Upper lobe of left lung (tissue), 6 donors: ENCODE measurements at regions not wholly inside any gene's neighbourhood (a gene's known extent, or its start where the extent isn't known, plus 50 kb on each side); places are given as distances from the start of the nearest gene placed in this dataset.
"Not testable (repeated sequence)": the region's sequence is repeated elsewhere in the genome, so short reads cannot be mapped to it uniquely, and the experiment has no call there.

Source experiments
- ATAC-seq, 2 donors: fragments of 200-7000 bp; cut with Tn5 transposase; one replicate each; pipeline ENCODE4 v1.9.1; 2022; ENCODE audit warnings: mild to moderate bottlenecking in 2 of 2, moderate library complexity in 2 of 2; ENCODE audit not compliant: low FRiP score in 2 of 2
- DNase-seq, 2 donors: peaks; one replicate each; pipeline ENCODE4 v3.0.0-alpha.2; 2019 to 2020
- H3K27ac ChIP-seq, 4 donors: fragments of 200-600 bp; sonication (generic); one replicate each; pipeline ENCODE4 v1.5.1; 2016 to 2019
- H3K27me3 ChIP-seq, 4 donors: fragments of 200-600 bp; sonication (generic); one replicate each; pipeline ENCODE4 v1.5.1; 2017 to 2019
- H3K36me3 ChIP-seq, 4 donors: fragments of 200-600 bp; sonication (generic); one replicate each; pipeline ENCODE4 v1.5.1; 2016 to 2019
- H3K4me1 ChIP-seq, 4 donors: fragments of 200-600 bp; sonication (generic); one replicate each; pipeline ENCODE4 v1.5.1; 2018 to 2019
- H3K4me3 ChIP-seq, 4 donors: fragments of 200-600 bp; sonication (generic); one replicate each; pipeline ENCODE4 v1.5.1; 2017 to 2019; ENCODE audit warnings: mild to moderate bottlenecking in 2 of 4, moderate library complexity in 1 of 4
- H3K9me3 ChIP-seq, 4 donors: fragments of 200-600 bp; sonication (generic); one replicate each; pipeline ENCODE4 v1.5.1; 2018 to 2019
- POLR2A ChIP-seq, 4 donors: fragments of 450-650 bp; IDR thresholded peaks; one replicate each; pipeline ENCODE4 v1.5.1; 2016 to 2017; ENCODE audit warnings: antibody characterized with exemption in 4 of 4, mild to moderate bottlenecking in 2 of 4
- WGBS, 2 donors: methylation state at CpG; one replicate each; pipeline ENCODE4 v1.1.5; 2017 to 2018; 5-methylcytosine and 5-hydroxymethylcytosine counted together
- TF ChIP-seq, protein P1 (sequence below), 6 experiments: fragments of 450-650 bp in 4 of 6; fragments of 200-600 bp in 2 of 6; sonication (generic) in 2 of 6; IDR thresholded peaks; one replicate each; pipeline ENCODE4 v1.5.1; 2016 to 2019; ENCODE audit warnings: antibody characterized with exemption in 6 of 6
- donor health status: DM: no; HTN: no; CAD: no; lungs with moderate emphysema.
- donor health status: DM: no; HTN: yes; CAD: no; lungs with severe emphysema.

DNA sequence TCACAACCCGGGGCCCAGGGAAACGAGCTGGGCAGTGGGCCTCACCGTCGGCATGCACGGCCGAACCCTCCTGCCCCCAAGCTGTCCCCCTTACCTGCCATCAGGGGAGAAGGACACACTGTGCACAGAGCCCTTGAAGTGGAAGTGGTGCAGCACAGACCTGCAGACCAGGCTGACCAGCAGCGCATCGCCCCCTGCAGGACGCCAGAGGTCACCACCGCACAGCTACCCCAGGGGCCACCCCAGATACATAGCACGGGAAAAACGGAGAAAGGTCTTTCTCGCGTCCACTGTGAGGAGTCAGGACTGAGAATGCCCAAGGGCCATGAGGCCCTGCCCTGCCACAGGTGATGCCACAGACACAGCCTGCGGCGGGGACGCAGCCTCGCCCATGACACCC is 5373.7 kb upstream of the TPTE start:
- H3K27me3 ChIP-seq, H3K36me3 ChIP-seq, H3K4me1 ChIP-seq, ATAC-seq, H3K4me3 ChIP-seq, H3K27ac ChIP-seq, H3K9me3 ChIP-seq: not testable (repeated sequence)
- TF ChIP-seq, protein P1, sequence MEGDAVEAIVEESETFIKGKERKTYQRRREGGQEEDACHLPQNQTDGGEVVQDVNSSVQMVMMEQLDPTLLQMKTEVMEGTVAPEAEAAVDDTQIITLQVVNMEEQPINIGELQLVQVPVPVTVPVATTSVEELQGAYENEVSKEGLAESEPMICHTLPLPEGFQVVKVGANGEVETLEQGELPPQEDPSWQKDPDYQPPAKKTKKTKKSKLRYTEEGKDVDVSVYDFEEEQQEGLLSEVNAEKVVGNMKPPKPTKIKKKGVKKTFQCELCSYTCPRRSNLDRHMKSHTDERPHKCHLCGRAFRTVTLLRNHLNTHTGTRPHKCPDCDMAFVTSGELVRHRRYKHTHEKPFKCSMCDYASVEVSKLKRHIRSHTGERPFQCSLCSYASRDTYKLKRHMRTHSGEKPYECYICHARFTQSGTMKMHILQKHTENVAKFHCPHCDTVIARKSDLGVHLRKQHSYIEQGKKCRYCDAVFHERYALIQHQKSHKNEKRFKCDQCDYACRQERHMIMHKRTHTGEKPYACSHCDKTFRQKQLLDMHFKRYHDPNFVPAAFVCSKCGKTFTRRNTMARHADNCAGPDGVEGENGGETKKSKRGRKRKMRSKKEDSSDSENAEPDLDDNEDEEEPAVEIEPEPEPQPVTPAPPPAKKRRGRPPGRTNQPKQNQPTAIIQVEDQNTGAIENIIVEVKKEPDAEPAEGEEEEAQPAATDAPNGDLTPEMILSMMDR (IDR thresholded peaks at IDR 0.05), result peak in 1 of 6 experiments; percentile 15
- 75% methylated on average over 4 of the region's 18 CpGs; no CpG with 5 or more reads in 1 of the 2 donors for WGBS, 2 donors
- peak; percentile 21 to 34 for DNase-seq

DNA sequence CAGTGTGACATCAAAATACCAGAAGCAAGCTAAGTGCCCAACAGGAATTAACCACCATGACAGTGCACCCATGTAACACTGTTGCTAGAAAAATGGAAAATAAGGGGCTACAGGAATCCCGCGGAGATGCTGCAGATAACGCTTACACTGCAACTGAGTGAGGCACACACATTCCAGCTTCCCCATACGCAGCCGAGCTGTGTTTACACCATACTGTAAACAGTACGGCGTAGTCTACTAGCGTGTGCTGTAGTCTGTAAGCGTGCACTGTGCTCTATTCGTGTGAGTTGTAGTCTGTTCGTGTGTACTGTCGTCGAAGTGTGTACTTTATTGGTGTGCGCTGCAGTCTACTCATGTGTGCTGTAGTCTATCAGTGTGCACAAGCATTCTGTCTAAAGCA is 5372.2 kb upstream of the TPTE start:
- H3K27me3 ChIP-seq, ATAC-seq, H3K36me3 ChIP-seq, H3K9me3 ChIP-seq, H3K4me1 ChIP-seq, H3K27ac ChIP-seq, H3K4me3 ChIP-seq, DNase-seq: not testable (repeated sequence)
- 60 to 82% methylated on average over 10 to 11 of the region's 14 CpGs for WGBS, 2 donors

DNA sequence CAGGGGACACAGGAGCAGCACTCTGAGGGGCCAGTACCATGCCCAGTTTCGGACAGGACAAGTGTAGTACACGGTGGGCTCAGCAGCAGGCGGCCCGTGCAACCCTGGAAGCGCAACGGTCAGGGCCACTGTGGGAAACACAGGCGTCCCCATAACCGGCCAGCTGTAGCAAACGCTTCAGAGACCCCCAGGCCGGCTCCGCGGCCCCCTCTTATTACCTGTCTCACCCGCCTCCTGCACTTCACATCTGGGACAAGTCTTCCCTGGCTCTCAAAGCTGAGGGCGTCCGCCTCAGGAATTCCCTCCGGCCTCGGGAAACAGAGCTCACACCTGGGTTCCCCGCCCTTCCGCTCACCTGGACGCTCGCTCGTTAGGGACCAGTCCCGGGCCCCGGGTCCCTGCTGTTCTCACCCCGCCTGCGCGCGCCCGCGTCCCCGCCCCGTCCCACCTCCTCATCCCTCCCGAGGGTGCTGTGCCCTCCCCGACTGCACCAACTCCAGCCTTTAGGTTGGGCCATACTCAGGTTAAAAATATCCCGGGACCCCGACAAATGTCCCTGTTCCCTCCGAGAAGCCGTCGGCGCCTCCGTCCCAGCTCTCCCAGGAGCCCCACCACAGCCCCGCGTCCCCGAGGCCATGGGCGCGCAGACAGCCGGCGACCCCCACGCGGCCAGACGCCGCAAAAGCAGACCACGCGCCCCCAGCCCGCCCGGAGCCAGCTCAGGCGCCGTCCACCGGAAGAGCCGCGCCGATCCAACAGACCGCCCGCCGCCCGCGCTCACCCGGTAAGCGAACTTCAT is 5367.3 kb upstream of the TPTE start:
- ATAC-seq (peak in 1 of 2 donors; percentile 40), DNase-seq (peak in 1 of 2 donors; percentile 86)
- not testable (repeated sequence) for H3K27me3 ChIP-seq, H3K9me3 ChIP-seq, H3K4me1 ChIP-seq, H3K36me3 ChIP-seq
- H3K27ac ChIP-seq, result peak overlapping the region in 1 of 4 donors; percentile 60
- peak overlapping the region; percentile 40 to 53 (median 45) for H3K4me3 ChIP-seq
- no CpG with 5 or more reads among the region's 69 CpGs for WGBS, 2 donors

DNA sequence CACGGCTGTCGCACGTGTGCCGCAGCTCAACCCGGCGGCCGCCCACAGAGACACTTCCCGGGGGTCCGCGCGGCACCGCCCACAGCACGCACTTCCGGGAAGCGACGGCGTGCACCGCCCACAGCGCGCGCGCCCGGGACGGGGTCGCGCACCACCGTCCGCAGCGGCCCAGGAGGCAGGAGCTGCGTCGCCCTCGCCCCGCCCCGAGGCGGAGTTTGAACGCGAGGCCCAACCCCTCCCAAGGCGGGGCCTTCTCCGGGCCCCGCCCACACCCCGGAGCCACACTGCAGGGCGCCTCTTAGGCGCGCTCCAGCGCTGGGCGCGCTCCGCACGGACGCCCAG is 5366.8 kb upstream of the TPTE start:
- no CpG with 5 or more reads among the region's 50 CpGs for WGBS, 2 donors
- not testable (repeated sequence) for H3K36me3 ChIP-seq, H3K27me3 ChIP-seq, H3K4me1 ChIP-seq, H3K9me3 ChIP-seq
- H3K4me3 ChIP-seq, result peak overlapping the region in 3 of 4 donors; percentile 41 to 53 (median 49)
- DNase-seq (peak; percentile 91 to 98), ATAC-seq (peak; percentile 100)
- TF ChIP-seq POLR2A (IDR thresholded peaks at IDR 0.05), result peak in 1 of 4 donors; percentile 17
- H3K27ac ChIP-seq, result peak overlapping the region in 1 of 4 donors; percentile 60

DNA sequence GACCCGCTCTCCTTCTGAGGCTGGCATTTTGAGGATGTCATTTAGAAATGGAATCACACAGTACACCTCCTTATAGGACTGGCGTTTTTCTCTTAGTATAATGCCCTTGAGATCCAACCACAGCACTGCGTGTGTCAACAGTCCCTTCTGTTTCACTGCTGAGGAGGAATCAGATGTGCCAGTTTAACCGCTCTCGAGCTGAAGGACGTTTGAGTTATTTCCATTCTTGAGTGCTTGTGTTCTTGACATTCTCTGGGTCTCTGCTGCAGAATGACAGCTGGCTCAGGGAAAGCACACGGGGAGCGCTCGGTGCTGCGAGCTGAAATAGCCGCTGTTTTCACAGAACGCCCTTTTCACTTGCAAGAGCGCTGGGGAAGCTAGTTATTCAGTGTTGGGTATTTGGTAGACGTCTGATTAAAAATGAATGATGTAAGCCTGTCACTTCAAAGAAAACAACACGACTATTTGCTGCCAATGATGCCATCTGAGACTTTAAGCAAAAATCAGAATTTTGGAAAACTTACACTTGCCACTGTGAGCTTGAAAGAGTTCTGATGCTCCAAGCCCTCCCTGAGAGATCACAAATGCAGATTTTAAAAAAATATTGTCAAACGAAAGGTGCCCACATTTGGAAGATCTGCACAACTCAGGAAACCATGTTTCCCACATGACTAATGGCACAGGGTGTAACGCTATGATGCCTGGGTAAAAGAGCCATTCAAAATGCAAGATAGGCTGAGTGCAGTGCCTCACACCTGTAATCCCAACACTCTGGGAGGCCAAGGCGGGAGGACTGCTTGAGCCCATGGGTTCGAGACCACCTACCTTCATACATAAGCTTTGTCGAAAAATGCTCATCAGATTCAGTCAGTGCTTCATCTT is 5358.4 kb upstream of the TPTE start:
- not testable (repeated sequence) for H3K27ac ChIP-seq, H3K36me3 ChIP-seq, H3K27me3 ChIP-seq, H3K4me3 ChIP-seq, H3K9me3 ChIP-seq, H3K4me1 ChIP-seq, DNase-seq
- ATAC-seq, result peak in 1 of 2 donors; percentile 78
- WGBS, 2 donors, result no CpG with 5 or more reads among the region's 20 CpGs

DNA sequence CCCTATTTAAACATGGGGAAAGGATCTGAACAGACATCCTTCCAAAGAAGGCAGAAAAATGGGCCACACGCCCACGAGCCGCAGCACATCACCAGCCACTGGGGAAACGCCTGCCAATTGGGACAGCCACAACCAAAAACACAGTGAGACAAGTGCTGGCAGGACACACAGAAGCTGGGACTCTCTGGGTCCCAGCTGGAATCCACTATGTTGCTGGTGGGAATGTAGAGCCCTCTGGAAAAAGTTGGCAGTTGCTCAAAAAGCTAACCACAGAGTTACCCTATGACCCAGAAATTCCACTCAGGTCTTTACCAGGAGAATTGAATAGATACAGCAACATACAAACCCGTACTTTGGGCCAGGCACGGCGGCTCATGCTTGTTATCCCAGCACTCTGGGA is 5355.6 kb upstream of the TPTE start:
- not testable (repeated sequence) for H3K4me1 ChIP-seq, H3K27me3 ChIP-seq, ATAC-seq, H3K4me3 ChIP-seq, H3K36me3 ChIP-seq, H3K9me3 ChIP-seq, DNase-seq, H3K27ac ChIP-seq
- no CpG with 5 or more reads among the region's 7 CpGs for WGBS, 2 donors
